Psoas muscle (tissue), 7 donors: ENCODE measurements at regions not wholly inside any gene's neighbourhood (a gene's known extent, or its start where the extent isn't known, plus 50 kb on each side); places are given as distances from the start of the nearest gene placed in this dataset.
"Not testable (repeated sequence)": the region's sequence is repeated elsewhere in the genome, so short reads cannot be mapped to it uniquely, and the experiment has no call there.

Experiments
- ATAC-seq, 4 donors: fragments of 200-7000 bp; cut with Tn5 transposase; one replicate each; pipeline ENCODE4 v1.9.1; 2020; ENCODE audit warnings: moderate library complexity in 3 of 4, mild to moderate bottlenecking in 2 of 4
- DNase-seq, 2 donors: peaks; one replicate each; pipeline ENCODE4 v3.0.0-alpha.2; 2020
- H3K27ac ChIP-seq: fragments of 200-600 bp; one replicate; pipeline ENCODE4 v1.8.0; 2022
- H3K27me3 ChIP-seq, 3 donors: fragments of 200-600 bp in 1 of 3; one replicate each; pipeline versions ENCODE4 v1.6.1 to v1.8.0; 2013 to 2022; ENCODE audit warnings: low read length in 2 of 3, mild to moderate bottlenecking in 2 of 3, moderate library complexity in 1 of 3; ENCODE audit not compliant: insufficient read depth in 3 of 3
- H3K36me3 ChIP-seq, 2 donors: fragments of 200-600 bp in 1 of 2; one replicate each; pipeline versions ENCODE4 v1.6.1 to v1.8.0; 2013 to 2022; ENCODE audit warnings: low read depth in 1 of 2, mild to moderate bottlenecking in 1 of 2, moderate library complexity in 1 of 2; ENCODE audit not compliant: insufficient read depth in 1 of 2
- H3K4me1 ChIP-seq: fragments of 200-600 bp; one replicate; pipeline ENCODE4 v1.8.0; 2022
- H3K4me3 ChIP-seq: fragments of 200-600 bp; one replicate; pipeline ENCODE4 v1.8.0; 2022; ENCODE audit warnings: mild to moderate bottlenecking
- H3K9me3 ChIP-seq: fragments of 200-600 bp; one replicate; pipeline ENCODE4 v1.8.0; 2022
- CTCF ChIP-seq: fragments of 200-600 bp; IDR thresholded peaks from one replicate; pipeline ENCODE4 v1.8.0; 2022; ENCODE audit warnings: antibody characterized with exemption
- WGBS, 3 donors: extraction: QIAGEN DNeasy Blood & Tissue Kit; methylation state at CpG; one replicate each; pipeline versions ENCODE4 v1.1.6 to v1.1.7; 2013; 5-methylcytosine and 5-hydroxymethylcytosine counted together
- intact Hi-C, 2 donors: fragments of 100-400 bp; cut with DNase I; formaldehyde crosslinking; loops; one replicate each; pipeline versions ENCODE4 v1.11.0 to v1.14.2; 2022
- donor health status: healthy with polysubstance abuse.
- donor health status: DM: no; HTN: no; CAD: no; lungs with moderate emphysema.
- donor health status: Bipolar disorder and iron deficiency.
- donor health status: healthy.
- donor health status: DM: yes; HTN: yes; CAD: no.
- donor health status: DM: no; HTN: no; CAD: no.
- donor health status: DM: yes; HTN: yes; CAD: no.

- intact Hi-C loops: no loop called here
- ATAC-seq: no peak
Measured at GRCh38 chr13:76271728-76272232, 614.4 kb downstream of the KCTD12 start.

DNA sequence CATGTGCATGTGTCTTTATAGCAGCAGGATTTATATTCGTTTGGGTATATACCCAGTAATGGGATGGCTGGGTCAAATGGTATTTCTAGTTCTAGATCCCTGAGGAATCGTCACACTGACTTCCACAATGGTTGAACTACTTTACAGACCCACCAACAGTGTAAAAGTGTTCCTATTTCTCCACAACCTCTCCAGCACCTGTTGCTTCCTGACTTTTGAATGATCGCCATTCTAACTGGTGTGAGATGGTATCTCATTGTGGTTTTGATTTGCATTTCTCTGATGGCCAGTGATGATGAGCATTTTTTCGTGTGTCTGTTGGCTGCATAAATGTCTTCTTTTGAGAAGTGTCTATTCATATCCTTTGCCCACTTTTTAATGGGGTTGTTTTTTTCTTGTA, 617.9 kb downstream of the KCTD12 start:
- H3K4me3 ChIP-seq, H3K27me3 ChIP-seq, H3K9me3 ChIP-seq, intact Hi-C loops, ATAC-seq, H3K27ac ChIP-seq, DNase-seq, H3K36me3 ChIP-seq, H3K4me1 ChIP-seq: not testable (repeated sequence)
- 82 to 87% (median 86%) methylated on average over 4 of the region's 4 CpGs for WGBS, 3 donors

More at GRCh38 chr13:76271728-76272232, 614.4 kb downstream of the KCTD12 start:
- H3K36me3 ChIP-seq: no peaks in the 10 kb centered on the region
- WGBS, 3 donors: 86 to 92% (median 91%) methylated on average over 2 of the region's 2 CpGs
- H3K4me3 ChIP-seq: no peak overlapping the region
- no peak for DNase-seq
- no peak for TF ChIP-seq CTCF
- H3K9me3 ChIP-seq: no peaks in the 10 kb centered on the region
- H3K4me1 ChIP-seq: no peaks in the 10 kb centered on the region
- H3K27me3 ChIP-seq: no peaks in the 10 kb centered on the region
- H3K27ac ChIP-seq: no peak overlapping the region

GRCh38 chr13:76267216-76267615, 619.0 kb downstream of the KCTD12 start:
- H3K4me3 ChIP-seq: no peak overlapping the region
- H3K9me3 ChIP-seq: no peaks in the 10 kb centered on the region
- H3K4me1 ChIP-seq: no peaks in the 10 kb centered on the region
- 70 to 78% (median 73%) methylated on average over 3 of the region's 3 CpGs for WGBS, 3 donors
- DNase-seq (no peak), ATAC-seq (no peak)
- H3K27me3 ChIP-seq: no peaks in the 10 kb centered on the region
- H3K27ac ChIP-seq: no peak overlapping the region
- H3K36me3 ChIP-seq: no peaks in the 10 kb centered on the region
- TF ChIP-seq CTCF: no peak
- intact Hi-C loops: no loop called here

DNA sequence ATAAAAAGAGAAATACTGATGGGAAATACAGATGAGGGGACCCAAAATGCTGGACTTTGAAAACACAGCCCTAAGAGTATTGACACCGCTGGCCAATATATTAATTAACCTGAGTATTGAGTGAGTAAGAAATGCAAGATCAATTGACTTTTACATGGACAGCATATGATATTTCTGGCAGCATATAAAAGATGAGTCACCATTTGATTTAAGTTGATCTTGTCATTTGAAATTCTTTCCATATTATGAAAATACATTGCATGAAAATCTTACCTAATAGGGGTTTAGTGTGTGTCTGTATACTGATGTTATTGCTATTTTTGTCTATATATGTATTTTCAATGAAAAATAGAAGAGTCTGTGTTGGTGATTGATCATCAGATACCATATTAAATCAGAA, 619.6 kb downstream of the KCTD12 start:
- no peak for TF ChIP-seq CTCF
- H3K4me3 ChIP-seq: no peak overlapping the region
- intact Hi-C loops: no loop called here
- no peak for DNase-seq
- no peaks in the 10 kb centered on the region for H3K9me3 ChIP-seq
- H3K36me3 ChIP-seq: no peaks in the 10 kb centered on the region
- no peak overlapping the region for H3K27ac ChIP-seq
- H3K4me1 ChIP-seq: no peaks in the 10 kb centered on the region
- WGBS, 3 donors: 50 to 90% (median 87%) methylated on average over 1 of the region's 1 CpG
- H3K27me3 ChIP-seq: no peaks in the 10 kb centered on the region
- no peak for ATAC-seq

- Histone ChIP-seq H3K27me3 (no peaks in the 10 kb centered on the region), H3K4me1 (no peaks in the 10 kb centered on the region), H3K27ac (no peak overlapping the region), H3K36me3 (no peaks in the 10 kb centered on the region), H3K9me3 (peaks cover 4% of the 10 kb centered on the region), H3K4me3 (no peak overlapping the region)
- intact Hi-C loops: no loop called here
- ATAC-seq (no peak), DNase-seq (no peak)
- 57 to 73% (median 69%) methylated on average over 2 of the region's 2 CpGs for WGBS, 3 donors
- no peak for TF ChIP-seq CTCF
Measured at GRCh38 chr13:76250211-76250610, 614.1 kb downstream of the LMO7 start.
